NCI-H2227 (cell line): ENCODE measurements at regions not wholly inside any gene's neighbourhood (a gene's known extent, or its start where the extent isn't known, plus 50 kb on each side); places are given as distances from the start of the nearest gene placed in this dataset.
"Not testable (repeated sequence)": the region's sequence is repeated elsewhere in the genome, so short reads cannot be mapped to it uniquely, and the experiment has no call there.

Source experiments
- DNase-seq: peaks from one replicate; lab custom pipeline; 2025; ENCODE audit not compliant: unreplicated experiment; lab: John Stamatoyannopoulos, UW

GRCh38 chr5:157994906-157995519, 136.1 kb upstream of the CLINT1 start:
- DNase-seq = peak; percentile 60

GRCh38 chr5:157993986-157994691, 135.2 kb upstream of the CLINT1 start:
- DNase-seq = no peak

- no peak for DNase-seq
These were observed 134.3 kb upstream of the CLINT1 start for GRCh38 chr5:157993201-157993600.

- no peak for DNase-seq
These were observed 131.7 kb upstream of the CLINT1 start for GRCh38 chr5:157990583-157991181.

GRCh38 chr5:157989296-157989695, 130.4 kb upstream of the CLINT1 start:
- DNase-seq = no peak

GRCh38 chr5:157987259-157987658, 128.3 kb upstream of the CLINT1 start:
- DNase-seq = no peak

GRCh38 chr5:157986431-157986990, 127.6 kb upstream of the CLINT1 start:
- no peak for DNase-seq

- no peak for DNase-seq
These were observed 125.7 kb upstream of the CLINT1 start for GRCh38 chr5:157984611-157985010.

GRCh38 chr5:157983906-157984551, 125.1 kb upstream of the CLINT1 start:
- DNase-seq = no peak

GRCh38 chr5:157978061-157978460, 119.1 kb upstream of the CLINT1 start:
- peak; percentile 16 for DNase-seq

GRCh38 chr5:157976429-157976828, 117.5 kb upstream of the CLINT1 start:
- no peak for DNase-seq

- DNase-seq = no peak
These were observed 113.6 kb upstream of the CLINT1 start for GRCh38 chr5:157972579-157972978.

GRCh38 chr5:157971571-157972216, 112.7 kb upstream of the CLINT1 start:
- DNase-seq = peak; percentile 30

- DNase-seq = not testable (repeated sequence)
These were observed 109.6 kb upstream of the CLINT1 start for GRCh38 chr5:157968570-157968969.

GRCh38 chr5:157965989-157966388, 107.0 kb upstream of the CLINT1 start:
- no peak for DNase-seq

- no peak for DNase-seq
These were observed 106.2 kb upstream of the CLINT1 start for GRCh38 chr5:157965040-157965678.

- no peak for DNase-seq
These were observed 104.8 kb upstream of the CLINT1 start for GRCh38 chr5:157963761-157964160.

GRCh38 chr5:157963244-157963643, 104.3 kb upstream of the CLINT1 start:
- no peak for DNase-seq

- DNase-seq = not testable (repeated sequence)
These were observed 103.7 kb upstream of the CLINT1 start for GRCh38 chr5:157962686-157963085.

- DNase-seq = peak; percentile 52
These were observed 103.1 kb upstream of the CLINT1 start for GRCh38 chr5:157961896-157962590.
